NB4 (cell line): ENCODE measurements at regions not wholly inside any gene's neighbourhood (a gene's known extent, or its start where the extent isn't known, plus 50 kb on each side); places are given as distances from the start of the nearest gene placed in this dataset.

Experiments
- DNase-seq: peaks from one replicate; pipeline ENCODE4 v3.0.0; 2010; ENCODE audit warnings: low read depth
- H3K4me3 ChIP-seq: one replicate; pipeline ENCODE4 v1.5.1; 2011; ENCODE audit warnings: mild to moderate bottlenecking, low read depth, low read length, moderate library complexity
- MYC ChIP-seq: IDR thresholded peaks from 2 replicates; pipeline ENCODE4 v1.6.1; 2011; ENCODE audit warnings: low read depth, low read length
- POLR2A ChIP-seq: IDR thresholded peaks from 2 replicates; pipeline ENCODE4 v1.6.1; 2011; ENCODE audit warnings: mild to moderate bottlenecking; ENCODE audit not compliant: insufficient read length; ENCODE audit errors: extremely low read depth
- TF ChIP-seq, protein P1 (sequence below): IDR thresholded peaks from 2 replicates; pipeline ENCODE4 v1.6.1; 2011; ENCODE audit warnings: low read depth, low read length
- TF ChIP-seq, protein P2 (sequence below): IDR thresholded peaks from one replicate; pipeline ENCODE4 v1.5.1; 2012; ENCODE audit warnings: low read depth, low read length

DNA sequence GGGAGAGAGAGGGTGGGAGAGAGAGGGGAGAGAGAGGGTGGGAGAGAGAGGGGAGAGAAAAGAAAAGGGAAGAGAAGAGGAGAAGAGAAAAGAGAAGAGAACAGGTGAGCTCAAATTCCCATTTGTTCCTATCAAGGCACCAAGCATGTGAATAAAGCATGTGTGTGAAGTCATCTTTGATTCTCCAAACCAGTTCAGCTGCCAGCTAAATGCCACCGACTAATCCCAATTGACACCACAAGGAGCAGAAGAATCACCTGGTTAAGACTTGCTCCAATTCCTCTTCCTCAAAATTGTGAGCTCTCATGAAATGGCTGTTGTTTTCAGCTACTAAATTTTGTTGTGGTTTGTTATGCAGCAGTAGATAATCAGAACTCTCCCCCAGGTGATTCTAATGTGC, 188.9 kb downstream of the TMX1 start:
- DNase-seq: no peak
- no peak overlapping the region for H3K4me3 ChIP-seq
- TF ChIP-seq, protein P1, sequence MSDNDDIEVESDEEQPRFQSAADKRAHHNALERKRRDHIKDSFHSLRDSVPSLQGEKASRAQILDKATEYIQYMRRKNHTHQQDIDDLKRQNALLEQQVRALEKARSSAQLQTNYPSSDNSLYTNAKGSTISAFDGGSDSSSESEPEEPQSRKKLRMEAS: no peak
- TF ChIP-seq, protein P2, sequence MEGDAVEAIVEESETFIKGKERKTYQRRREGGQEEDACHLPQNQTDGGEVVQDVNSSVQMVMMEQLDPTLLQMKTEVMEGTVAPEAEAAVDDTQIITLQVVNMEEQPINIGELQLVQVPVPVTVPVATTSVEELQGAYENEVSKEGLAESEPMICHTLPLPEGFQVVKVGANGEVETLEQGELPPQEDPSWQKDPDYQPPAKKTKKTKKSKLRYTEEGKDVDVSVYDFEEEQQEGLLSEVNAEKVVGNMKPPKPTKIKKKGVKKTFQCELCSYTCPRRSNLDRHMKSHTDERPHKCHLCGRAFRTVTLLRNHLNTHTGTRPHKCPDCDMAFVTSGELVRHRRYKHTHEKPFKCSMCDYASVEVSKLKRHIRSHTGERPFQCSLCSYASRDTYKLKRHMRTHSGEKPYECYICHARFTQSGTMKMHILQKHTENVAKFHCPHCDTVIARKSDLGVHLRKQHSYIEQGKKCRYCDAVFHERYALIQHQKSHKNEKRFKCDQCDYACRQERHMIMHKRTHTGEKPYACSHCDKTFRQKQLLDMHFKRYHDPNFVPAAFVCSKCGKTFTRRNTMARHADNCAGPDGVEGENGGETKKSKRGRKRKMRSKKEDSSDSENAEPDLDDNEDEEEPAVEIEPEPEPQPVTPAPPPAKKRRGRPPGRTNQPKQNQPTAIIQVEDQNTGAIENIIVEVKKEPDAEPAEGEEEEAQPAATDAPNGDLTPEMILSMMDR: no peak
- TF ChIP-seq MYC (no peak), POLR2A (no peak)

DNA sequence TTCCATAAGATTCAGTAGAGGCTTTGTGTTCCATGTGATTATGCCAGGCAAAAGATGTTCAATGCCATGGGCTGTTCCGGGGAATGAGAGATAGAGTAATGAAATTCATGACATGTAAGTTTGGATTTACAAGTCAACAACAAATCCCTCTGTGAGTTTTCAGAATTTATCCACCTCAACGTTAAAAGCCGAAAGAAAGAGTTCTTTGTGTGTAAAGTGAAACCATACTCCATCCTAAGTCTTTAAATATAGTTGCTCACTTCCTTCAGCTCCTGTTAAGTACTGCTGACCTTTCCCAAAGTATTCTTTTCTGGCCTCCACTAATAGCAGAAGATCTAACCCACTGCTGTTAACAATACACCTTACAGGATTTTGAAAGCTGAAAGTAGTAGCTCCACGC, 190.0 kb downstream of the TMX1 start:
- TF ChIP-seq POLR2A (no peak), MYC (no peak)
- TF ChIP-seq, protein P1: no peak
- TF ChIP-seq, protein P2: no peak
- DNase-seq: no peak
- H3K4me3 ChIP-seq: no peak overlapping the region

DNA sequence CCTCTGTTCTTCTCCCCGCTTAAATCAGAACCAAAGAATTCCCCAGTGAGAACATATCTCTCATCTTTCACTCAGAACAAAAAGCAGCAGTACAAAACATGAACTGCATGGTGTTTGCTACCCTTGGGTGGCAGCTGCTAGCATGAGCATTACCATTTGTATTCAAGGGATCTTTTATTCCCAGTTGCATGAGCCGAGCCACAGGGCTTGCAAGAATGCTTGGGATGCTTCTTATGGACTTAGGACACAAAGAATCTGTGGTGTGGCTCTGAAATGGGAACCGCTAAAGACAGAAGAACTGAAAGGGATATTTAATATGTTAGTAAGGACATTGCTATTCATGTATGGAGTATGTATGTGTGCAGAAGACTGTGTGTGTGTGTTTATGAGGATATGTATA, 190.6 kb downstream of the TMX1 start:
- TF ChIP-seq, protein P2: no peak
- TF ChIP-seq, protein P1: no peak
- TF ChIP-seq MYC (no peak), POLR2A (no peak)
- no peak for DNase-seq
- no peak overlapping the region for H3K4me3 ChIP-seq

DNA sequence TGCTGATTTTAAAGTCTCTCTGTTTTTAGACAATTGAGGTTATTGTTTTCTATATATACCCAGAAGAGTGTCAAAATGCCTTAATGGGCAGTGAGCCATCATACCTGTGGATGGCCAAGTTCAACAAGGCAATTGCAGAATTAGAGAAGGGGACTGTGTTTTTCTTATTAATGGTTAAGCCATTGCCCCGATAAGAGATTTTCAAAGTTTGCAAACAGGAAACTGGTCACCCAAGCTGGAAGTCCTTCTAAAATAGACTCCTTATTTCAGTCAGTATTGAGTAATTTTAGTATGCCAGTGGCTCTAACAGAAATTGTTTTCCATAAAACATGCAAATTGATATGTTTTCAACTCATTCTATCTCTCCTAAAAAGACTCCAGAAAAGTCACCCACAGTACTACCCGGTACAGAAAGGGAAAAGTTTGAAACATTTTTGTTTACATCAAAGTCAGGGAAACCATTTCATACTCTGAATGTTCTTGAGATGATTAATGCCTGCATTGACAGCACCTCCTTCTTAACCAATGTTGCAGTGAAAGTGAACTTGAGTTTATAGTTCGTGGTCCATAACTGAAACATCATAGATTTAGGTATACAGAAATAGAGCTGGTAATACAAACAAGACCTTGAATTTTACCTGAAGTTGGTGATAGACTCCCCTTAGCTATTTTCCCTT, 191.1 kb downstream of the TMX1 start:
- no peak for DNase-seq
- TF ChIP-seq POLR2A: no peak
- TF ChIP-seq, protein P1: no peak
- TF ChIP-seq, protein P2: no peak
- no peak overlapping the region for H3K4me3 ChIP-seq

DNA sequence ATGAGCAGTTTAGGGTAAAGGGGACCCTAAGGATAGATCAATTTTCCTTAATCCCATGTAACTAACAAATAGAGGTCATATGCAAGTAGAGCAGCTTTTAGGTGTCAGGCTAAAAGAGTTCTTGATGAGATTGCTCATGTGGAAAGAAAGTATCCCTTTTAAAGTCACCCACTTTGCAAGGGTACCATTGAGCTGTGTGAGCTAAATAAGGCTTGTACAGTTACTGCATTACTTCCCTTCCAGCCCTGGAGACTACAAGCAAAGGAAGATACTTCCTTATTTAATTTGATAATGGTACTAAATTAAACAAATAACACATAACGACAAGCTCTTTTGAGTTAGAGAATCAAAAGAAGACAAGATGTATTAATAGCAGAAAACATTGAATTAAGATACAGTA, 191.7 kb downstream of the TMX1 start:
- no peak overlapping the region for H3K4me3 ChIP-seq
- TF ChIP-seq, protein P1: no peak
- TF ChIP-seq, protein P2: no peak
- TF ChIP-seq POLR2A: no peak
- TF ChIP-seq MYC: no peak
- no peak for DNase-seq
